Activated B cell treated with CpG ODN at 0.5 μM for 24 hours (primary cell): ENCODE measurements at regions not wholly inside any gene's neighbourhood (a gene's known extent, or its start where the extent isn't known, plus 50 kb on each side); places are given as distances from the start of the nearest gene placed in this dataset.

Source experiments
- ATAC-seq: fragments of 200-7000 bp; cut with Tn5 transposase; one replicate; pipeline ENCODE4 v1.10.0; 2021; ENCODE audit warnings: low read depth, mild to moderate bottlenecking, moderate library complexity
- CTCF ChIA-PET: fragments of 350-600 bp; sonication (Branson Sonifier 250); formaldehyde crosslinking; loops from one replicate; lab custom pipeline; 2021; ENCODE audit warnings: antibody characterized with exemption; lab: Charles Lee
- POLR2A ChIA-PET: fragments of 350-600 bp; sonication (Branson Sonifier 250); formaldehyde crosslinking; loops from one replicate; lab custom pipeline; 2021; ENCODE audit warnings: antibody characterized with exemption; lab: Charles Lee
- DNase-seq: peaks from one replicate; pipeline ENCODE4 v3.0.0; 2022
- H3K27ac Mint-ChIP-seq: one replicate; pipeline ENCODE4 v1.8.0; 2020; ENCODE audit warnings: mixed read lengths
- H3K27me3 Mint-ChIP-seq: one replicate; pipeline ENCODE4 v1.8.0; 2021; ENCODE audit warnings: mixed read lengths
- H3K36me3 Mint-ChIP-seq: one replicate; pipeline ENCODE4 v1.8.0; 2021; ENCODE audit warnings: low read depth, mixed read lengths
- H3K4me1 Mint-ChIP-seq: one replicate; pipeline ENCODE4 v1.8.0; 2021; ENCODE audit warnings: mixed read lengths
- H3K4me3 Mint-ChIP-seq: one replicate; pipeline ENCODE4 v1.8.0; 2020; ENCODE audit warnings: mild to moderate bottlenecking, mixed read lengths
- H3K9me3 Mint-ChIP-seq: one replicate; pipeline ENCODE4 v1.8.0; 2020; ENCODE audit warnings: mixed read lengths
- intact Hi-C: fragments of 100-400 bp; cut with micrococcal nuclease; formaldehyde crosslinking; loops from one replicate; pipeline ENCODE4 v1.15.1; 2024
- TF ChIP-seq, protein P1 (sequence below): fragments of 200-600 bp; IDR thresholded peaks from one replicate; pipeline ENCODE4 v1.8.0; 2022; ENCODE audit warnings: antibody characterized with exemption, mild to moderate bottlenecking

DNA sequence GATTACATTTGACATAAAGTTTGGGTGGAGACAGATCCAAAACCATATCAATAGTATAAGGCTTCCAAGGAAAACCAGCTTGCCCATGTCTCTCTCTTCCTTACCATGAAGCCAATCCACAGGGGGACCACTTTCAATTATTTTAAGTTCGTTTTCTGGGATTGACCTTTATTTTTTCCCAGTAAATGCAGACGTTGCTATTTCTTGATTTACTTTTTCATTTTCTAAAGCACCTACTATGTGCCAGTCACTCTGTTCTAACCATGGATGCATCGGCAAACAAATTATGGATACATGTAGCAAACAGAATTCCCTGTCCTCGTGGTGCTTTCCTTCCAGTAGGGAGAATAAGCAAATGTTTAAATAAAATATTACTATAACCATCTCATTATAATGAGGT lies 65.8 kb upstream of the KCNA1 start:
- no peak for DNase-seq
- ChIA-PET CTCF (no interaction called here), POLR2A (no interaction called here)
- TF ChIP-seq, protein P1, sequence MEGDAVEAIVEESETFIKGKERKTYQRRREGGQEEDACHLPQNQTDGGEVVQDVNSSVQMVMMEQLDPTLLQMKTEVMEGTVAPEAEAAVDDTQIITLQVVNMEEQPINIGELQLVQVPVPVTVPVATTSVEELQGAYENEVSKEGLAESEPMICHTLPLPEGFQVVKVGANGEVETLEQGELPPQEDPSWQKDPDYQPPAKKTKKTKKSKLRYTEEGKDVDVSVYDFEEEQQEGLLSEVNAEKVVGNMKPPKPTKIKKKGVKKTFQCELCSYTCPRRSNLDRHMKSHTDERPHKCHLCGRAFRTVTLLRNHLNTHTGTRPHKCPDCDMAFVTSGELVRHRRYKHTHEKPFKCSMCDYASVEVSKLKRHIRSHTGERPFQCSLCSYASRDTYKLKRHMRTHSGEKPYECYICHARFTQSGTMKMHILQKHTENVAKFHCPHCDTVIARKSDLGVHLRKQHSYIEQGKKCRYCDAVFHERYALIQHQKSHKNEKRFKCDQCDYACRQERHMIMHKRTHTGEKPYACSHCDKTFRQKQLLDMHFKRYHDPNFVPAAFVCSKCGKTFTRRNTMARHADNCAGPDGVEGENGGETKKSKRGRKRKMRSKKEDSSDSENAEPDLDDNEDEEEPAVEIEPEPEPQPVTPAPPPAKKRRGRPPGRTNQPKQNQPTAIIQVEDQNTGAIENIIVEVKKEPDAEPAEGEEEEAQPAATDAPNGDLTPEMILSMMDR = no peak
- ATAC-seq = no peak
- no peaks in the 10 kb centered on the region for H3K27me3 Mint-ChIP-seq
- peaks cover 7% of the 10 kb centered on the region for H3K9me3 Mint-ChIP-seq
- intact Hi-C loops = no loop called here
- H3K36me3 Mint-ChIP-seq = no peaks in the 10 kb centered on the region
- H3K27ac Mint-ChIP-seq = no peak overlapping the region
- H3K4me1 Mint-ChIP-seq = peaks cover 10% of the 10 kb centered on the region
- no peak overlapping the region for H3K4me3 Mint-ChIP-seq

DNA sequence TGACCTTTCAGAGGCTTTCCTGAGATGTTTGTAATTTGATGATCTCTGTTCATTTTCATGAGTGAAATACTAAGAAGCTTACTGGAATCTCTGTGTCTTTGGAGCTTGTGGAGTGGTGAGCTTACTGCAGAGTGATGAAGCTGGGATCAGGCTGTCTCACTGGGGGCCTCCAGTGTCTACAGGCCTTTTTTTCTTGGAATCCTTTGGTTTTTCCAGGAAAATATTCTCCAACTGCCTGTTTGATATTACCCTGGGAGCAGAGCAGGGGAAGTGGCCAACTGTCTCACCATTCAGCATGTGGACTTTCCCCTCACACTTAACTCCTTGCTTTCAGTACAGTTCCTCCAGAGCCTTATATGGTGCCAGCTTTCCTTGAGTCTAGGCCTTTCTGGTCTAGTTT lies 62.0 kb upstream of the KCNA1 start:
- Mint-ChIP-seq H3K4me1 (peaks cover 4% of the 10 kb centered on the region), H3K27me3 (no peaks in the 10 kb centered on the region), H3K27ac (no peak overlapping the region), H3K36me3 (no peaks in the 10 kb centered on the region), H3K4me3 (no peak overlapping the region), H3K9me3 (peaks cover 1% of the 10 kb centered on the region)
- ChIA-PET CTCF (interaction anchor here (1.7 to 2.0 kb wide), 2 partner anchors 10 to 14 kb away, joined by 4 to 6 read pairs; no protein-coding TSS in a partner anchor), POLR2A (no interaction called here)
- intact Hi-C loops = no loop called here
- DNase-seq (no peak), ATAC-seq (no peak)
- TF ChIP-seq, protein P1 = no peak

DNA sequence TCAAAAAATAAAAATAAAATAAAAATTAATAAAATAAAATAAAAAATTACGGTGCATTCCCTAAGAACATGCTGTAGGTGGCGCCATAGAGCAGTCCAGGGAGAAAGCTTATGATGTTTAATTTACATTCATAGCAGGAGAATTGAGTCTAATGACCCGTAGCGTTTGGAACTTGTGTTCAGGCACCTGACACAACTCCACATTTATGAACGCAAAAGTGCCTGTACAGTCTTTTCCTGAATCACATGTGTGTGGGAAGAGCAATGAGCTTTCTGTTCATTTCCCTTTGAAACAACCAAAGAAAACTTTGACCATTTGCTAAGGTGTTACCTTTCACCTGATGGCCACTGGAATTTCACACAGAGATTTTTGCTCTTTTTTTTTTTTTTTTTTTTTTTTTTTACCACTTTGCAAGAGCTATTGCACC lies 60.6 kb upstream of the KCNA1 start:
- ATAC-seq = peak; percentile 40
- POLR2A ChIA-PET = interaction anchor here (0.6 to 0.7 kb wide), 2 partner anchors 20 to 25 kb away, joined by 4 to 7 read pairs; no protein-coding TSS in a partner anchor
- CTCF ChIA-PET = interaction anchor here (0.7 to 1.7 kb wide), 8 partner anchors 9 to 37 kb away, joined by 3 to 21 read pairs (median 4); no protein-coding TSS in a partner anchor
- Mint-ChIP-seq H3K27ac (no peak overlapping the region), H3K4me1 (peaks cover 3% of the 10 kb centered on the region), H3K9me3 (no peaks in the 10 kb centered on the region), H3K27me3 (no peaks in the 10 kb centered on the region), H3K4me3 (no peak overlapping the region), H3K36me3 (no peaks in the 10 kb centered on the region)
- TF ChIP-seq, protein P1 = peak; percentile 61
- no peak for DNase-seq
- intact Hi-C loops = no loop called here

DNA sequence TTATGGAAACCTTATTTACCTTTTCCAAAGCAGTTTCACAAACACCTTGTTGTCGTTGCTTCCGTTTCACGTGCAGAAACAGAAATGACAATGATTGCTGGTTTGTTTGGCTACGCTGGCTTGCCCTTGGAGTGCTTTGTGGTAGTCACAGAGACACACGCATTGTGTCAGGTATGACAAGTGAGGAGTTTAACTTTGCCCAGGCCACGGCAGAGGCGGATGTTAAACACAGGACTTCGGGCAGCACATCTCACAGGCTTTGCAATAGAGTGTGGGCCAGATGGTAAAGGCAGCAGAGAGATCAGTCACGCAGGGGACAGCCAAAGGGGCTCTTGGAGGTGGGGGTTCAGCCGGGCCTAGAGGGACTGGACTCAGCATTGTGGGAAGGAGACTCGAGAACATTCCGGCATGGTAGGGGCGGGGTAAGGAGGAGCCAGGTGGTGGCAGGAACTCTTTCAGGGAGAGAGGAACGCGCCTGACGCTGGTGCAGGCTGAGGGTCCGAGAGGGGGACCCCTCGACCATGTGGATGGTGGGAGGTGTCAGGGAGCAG lies 59.8 kb upstream of the KCNA1 start:
- intact Hi-C loops = no loop called here
- H3K4me3 Mint-ChIP-seq = no peak overlapping the region

DNA sequence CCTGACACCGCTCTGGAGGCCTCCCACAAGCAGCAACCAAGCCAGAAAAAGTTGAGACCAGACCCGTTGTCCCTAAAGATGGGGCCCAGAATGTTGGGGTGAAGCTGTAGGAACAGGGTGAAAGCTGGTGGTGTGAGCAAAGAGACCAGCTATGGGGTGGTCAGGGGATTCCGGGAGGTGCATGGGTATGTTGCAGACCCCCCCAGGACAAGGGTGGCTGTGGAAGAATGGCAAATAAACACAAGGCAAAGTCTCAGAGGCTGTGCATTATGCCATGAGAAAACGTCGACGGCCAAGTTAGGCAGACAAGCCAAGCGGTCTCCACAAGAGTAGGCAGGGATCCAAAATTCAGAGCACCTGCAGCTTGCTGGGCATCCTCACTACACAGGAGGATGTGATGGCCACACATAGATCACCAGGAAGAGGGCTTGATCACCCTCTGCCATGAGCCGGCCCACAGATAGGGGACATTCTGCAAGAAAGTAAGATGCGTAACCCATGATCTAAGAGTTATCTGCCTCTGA lies 58.8 kb upstream of the KCNA1 start:
- no peaks in the 10 kb centered on the region for H3K27me3 Mint-ChIP-seq
- H3K4me3 Mint-ChIP-seq = no peak overlapping the region
- H3K27ac Mint-ChIP-seq = no peak overlapping the region
- DNase-seq (no peak), ATAC-seq (no peak)
- H3K9me3 Mint-ChIP-seq = no peaks in the 10 kb centered on the region
- TF ChIP-seq, protein P1 = no peak
- H3K4me1 Mint-ChIP-seq = peaks cover 10% of the 10 kb centered on the region
- intact Hi-C loops = no loop called here
- H3K36me3 Mint-ChIP-seq = no peaks in the 10 kb centered on the region
- POLR2A ChIA-PET = no interaction called here
- CTCF ChIA-PET = interaction anchor here (0.9 kb wide), 1 partner anchor 33 kb away, joined by 3 read pairs; no protein-coding TSS in a partner anchor

More for the DNA sequence above, 59.8 kb upstream of the KCNA1 start:
- no peak for ATAC-seq
- H3K36me3 Mint-ChIP-seq = no peaks in the 10 kb centered on the region
- TF ChIP-seq, protein P1 = no peak
- POLR2A ChIA-PET = interaction anchor here (0.6 kb wide), 1 partner anchor 21 kb away, joined by 4 read pairs; no protein-coding TSS in a partner anchor
- CTCF ChIA-PET = interaction anchor here (0.7 to 1.7 kb wide), 6 partner anchors 8 to 37 kb away, joined by 3 to 21 read pairs (median 6); no protein-coding TSS in a partner anchor
- H3K9me3 Mint-ChIP-seq = no peaks in the 10 kb centered on the region
- H3K27me3 Mint-ChIP-seq = no peaks in the 10 kb centered on the region
- no peak overlapping the region for H3K27ac Mint-ChIP-seq
- DNase-seq = no peak
- H3K4me1 Mint-ChIP-seq = peaks cover 3% of the 10 kb centered on the region
